CD4-positive, alpha-beta T cell treated with Interleukin-21 for 1 hour (primary cell): ENCODE measurements at regions not wholly inside any gene's neighbourhood (a gene's known extent, or its start where the extent isn't known, plus 50 kb on each side); places are given as distances from the start of the nearest gene placed in this dataset.

ENCODE experiments used
- DNase-seq: peaks from one replicate; pipeline ENCODE4 v3.0.0-alpha.2; 2020

DNA sequence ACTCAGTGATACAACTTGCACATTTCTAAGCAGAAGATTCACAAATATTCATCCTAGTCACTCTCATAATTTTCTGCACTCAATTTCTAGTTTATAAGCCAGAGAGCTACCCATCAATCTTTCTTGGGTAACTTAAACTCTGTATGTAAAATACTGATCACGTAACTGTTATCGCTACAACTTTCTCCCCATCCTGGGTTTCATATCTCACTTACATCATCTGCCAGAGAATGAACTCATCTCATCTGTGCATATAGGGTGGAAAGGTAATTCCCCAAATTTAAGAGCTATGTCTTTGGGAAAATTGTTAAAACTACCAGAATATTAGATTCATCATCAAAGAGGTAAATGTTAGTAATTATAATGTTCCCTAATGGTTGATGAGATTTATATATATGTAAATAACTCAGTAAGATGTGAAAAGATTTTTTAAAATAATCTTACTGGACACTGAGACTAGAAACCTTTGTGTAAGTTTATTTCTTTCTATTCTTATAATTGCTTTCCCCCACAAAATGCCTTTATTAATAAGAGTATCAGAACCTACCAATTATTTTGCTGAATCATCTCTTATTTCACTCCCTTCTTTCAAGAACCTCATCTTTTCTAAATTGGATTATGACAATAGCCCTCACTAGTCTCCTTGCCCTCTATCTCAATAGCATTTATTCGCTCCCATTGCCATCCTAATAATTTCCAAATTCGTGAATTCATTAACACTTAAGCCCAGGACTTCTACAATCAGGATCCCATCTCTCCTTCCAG is 729.0 kb downstream of the EPHA4 start:
- no peak for DNase-seq

DNA sequence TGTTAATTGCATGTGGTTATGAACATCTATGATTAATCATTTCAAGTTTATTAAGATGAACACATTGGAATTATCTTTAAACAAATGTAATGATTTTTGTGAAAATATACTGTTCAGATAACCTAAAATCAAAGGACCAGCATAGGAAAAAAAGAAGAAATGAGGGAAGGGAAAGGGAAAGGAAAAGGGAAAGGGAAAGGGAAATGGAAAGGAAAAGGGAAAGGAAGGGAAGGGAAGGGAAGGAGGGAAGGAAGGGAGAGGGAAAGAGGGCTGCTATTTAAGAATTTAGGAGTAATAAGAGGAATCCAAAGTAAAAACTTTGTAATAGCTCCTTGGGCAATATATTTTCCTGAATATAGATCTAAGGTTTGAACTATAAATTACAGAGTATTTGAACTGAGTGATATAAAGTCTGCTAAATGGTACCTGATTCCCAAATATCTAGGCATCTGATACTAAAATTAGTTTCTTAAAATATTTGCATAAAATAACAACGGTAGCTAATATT is 726.3 kb downstream of the EPHA4 start:
- DNase-seq = no peak

DNA sequence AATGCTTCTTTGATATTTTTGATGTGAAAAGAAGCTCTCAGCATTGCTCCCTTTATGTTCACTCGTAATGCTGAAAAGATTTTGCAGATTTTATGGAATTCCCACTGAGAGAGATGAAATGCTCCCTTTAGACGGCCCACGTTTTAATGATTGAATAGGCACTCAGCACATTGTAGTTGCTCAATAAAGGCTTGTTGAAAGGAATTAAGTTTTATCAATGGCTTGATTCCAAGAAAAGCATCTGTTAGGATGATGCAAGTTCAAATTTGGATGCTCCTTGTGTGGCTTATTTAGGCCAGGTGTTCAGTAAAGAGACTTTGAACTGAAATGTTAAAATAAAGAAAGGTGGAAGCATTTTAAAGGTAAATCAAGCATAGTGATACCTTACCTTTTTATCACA is 725.1 kb downstream of the EPHA4 start:
- DNase-seq = no peak

DNA sequence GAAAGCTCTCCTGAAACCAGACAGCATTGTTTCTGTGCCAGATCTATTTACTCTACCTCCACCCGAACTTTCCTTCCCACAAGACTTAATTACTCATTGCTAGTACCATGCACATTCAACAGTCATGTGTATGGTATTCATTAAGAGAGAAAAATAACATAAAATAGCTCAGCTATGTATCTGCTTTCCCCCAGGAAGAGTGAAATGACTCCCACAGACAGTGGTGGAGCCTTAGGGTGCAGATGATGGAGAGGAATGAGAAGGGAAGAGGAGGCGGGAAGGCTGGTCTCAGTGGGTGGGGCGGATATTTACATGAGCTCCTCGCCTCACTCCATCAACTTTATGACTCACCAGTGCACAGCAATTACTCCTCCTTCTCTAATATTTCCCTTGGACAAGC is 724.5 kb downstream of the EPHA4 start:
- no peak for DNase-seq

DNA sequence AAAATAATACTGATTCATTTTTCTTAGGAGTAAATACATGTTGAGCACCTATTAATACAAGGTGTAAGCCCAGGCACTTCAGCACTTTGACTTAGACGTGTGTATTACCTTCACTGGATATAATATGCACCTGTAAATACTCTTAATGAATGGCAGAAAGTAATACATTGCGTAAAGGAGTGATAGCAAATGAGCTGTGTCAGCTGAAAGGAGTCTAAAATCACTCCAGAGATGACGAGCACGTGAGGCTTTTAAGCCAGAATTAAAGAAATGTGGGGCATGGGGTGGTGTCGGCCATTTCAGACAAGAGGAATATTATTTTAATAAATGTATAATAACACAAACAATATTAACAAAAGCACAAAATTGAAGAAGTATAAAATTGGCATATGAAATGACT is 722.7 kb downstream of the EPHA4 start:
- no peak for DNase-seq

DNA sequence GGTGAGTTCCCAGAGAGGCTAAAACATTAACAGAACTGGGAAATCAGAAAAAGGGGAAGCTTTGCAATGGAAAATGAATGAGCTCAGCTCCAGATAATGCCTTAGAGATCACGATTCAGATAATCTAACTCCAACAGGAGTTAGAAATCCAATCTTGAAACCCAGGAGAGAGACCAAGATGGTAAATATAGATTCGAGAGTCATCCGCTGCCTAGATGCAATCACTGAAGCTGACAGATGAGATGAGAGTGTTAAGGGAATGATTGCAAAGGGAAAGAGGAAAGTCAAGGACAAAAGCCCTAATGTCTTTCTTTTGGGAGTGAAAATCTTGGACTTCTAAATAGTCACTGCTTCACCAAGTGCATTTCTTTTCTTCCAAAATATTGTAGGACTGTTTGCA is 722.0 kb downstream of the EPHA4 start:
- no peak for DNase-seq

DNA sequence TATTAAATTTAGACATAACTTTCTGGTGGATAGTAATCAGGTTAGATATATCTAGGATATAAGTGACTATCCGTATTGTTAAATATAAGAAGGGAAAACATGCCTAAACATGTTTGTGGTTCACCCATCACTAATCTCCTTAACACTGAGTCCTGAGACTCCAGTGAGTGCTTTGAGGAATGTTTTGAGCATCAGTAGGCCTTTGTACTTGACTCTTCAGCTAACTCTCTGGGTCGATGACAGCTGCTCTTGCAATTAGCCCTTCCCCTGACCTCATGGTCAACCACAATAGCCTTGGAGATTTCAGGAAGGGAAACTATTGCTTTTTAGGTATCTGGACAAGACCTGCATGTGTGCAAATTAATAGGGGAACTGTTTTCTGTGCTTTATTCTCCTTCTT is 716.8 kb downstream of the EPHA4 start:
- DNase-seq = no peak

DNA sequence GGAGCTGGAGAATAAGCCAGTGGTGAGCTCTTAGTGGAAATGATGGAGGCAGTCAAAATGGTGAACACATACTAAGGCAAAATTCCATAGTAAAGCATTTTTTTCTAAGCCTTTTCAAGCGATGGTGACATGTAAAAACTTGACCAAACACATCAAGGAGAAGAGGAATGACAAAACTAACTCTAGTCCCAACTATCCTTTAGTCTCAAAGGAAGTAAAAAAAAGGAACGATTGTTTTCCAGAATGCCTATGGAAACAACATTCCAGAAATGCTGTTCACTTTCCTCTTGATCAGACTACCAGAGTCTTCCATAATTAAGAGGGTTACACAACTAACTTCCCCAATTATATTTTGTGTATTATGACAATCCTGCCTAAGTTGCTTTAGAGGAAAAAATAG is 715.6 kb downstream of the EPHA4 start:
- no peak for DNase-seq

DNA sequence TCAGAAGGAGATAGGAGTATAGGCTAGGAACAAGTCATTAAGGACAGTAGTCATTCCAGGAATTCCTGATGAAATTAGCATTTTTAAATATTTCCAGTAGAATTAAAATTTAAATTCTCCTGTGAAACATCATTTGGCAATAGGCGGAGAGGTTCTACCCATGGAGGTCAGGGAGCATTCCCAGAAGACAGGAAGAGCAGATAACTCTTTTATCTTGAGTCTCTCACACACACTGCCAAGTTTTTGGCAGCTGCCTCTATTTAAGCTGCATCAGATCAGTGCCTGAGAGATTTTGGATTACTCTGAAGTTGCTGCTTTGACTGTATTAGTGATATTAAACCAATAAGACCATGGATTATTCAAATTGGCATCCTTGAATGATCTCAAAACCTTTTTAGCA is 714.7 kb downstream of the EPHA4 start:
- DNase-seq = no peak

DNA sequence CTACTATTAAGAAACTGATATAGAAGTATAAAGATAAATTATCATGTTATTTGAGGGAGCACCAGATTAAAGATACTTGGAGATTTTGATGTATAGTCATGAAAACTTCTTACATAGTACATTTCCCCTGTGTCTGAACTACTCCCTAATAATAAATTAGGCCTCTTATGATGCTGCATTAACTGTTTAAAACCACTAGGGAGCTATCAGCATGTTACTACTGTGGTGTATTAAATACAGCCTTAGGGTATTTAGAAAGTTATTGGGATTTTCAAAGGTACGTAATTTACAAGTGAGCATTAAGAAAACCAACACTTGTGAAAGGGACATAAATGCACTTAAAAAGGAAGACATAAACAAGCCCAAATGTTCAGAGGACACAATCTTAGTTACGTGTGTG is 714.0 kb downstream of the EPHA4 start:
- DNase-seq = no peak

DNA sequence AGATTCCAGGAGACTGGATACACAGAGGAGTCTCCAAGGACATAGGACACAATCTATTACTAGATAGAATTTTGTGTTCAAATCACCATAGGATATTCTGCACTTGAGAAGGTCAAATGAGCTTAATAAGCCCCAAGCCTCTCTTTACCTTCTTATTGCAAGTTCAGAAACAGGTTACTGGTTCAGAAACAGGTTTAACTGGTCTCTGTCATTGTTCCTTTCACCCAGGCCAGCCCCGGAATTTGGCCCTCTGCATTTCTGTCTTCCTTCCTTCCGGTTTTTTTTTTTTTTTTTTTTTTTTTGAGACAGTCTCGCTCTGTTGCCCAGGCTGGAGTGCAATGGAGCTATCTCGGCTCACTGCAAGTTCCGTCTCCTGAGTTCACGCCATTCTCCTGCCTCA is 700.2 kb downstream of the EPHA4 start:
- DNase-seq = no peak

DNA sequence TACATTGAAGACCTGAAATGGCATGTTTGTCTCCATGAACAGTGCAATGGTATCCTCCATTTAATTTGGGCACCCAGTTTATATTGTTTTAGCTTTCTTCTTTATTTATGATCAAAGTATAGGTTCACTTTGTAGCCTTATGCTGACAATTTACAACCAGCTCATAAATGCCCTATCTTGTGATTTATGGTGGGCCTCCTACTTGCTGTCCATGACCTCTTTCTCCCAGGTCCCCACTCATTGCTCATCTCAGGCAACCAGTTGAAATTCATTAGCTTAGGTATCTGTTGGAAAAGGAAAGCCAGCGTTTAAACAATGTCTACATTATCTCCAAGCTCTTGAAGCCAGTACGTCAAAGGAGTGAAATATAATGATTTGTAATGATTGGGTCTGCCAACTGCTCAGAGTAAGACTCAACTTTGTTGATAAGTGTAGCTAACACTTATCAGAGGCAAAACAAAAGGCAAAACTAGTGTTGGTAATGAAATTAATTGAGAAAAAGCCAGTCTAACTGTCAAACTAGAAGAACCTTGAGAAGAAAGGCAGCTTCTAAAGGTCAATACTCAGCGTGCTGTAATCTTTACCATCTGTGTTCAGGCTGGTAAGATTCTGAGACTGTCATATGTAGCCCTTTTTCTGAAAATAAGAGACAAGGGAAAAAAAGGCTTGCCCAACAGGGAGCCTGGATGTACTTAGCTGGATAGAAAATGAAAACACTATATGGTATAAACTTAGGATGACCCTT is 695.9 kb downstream of the EPHA4 start:
- no peak for DNase-seq

DNA sequence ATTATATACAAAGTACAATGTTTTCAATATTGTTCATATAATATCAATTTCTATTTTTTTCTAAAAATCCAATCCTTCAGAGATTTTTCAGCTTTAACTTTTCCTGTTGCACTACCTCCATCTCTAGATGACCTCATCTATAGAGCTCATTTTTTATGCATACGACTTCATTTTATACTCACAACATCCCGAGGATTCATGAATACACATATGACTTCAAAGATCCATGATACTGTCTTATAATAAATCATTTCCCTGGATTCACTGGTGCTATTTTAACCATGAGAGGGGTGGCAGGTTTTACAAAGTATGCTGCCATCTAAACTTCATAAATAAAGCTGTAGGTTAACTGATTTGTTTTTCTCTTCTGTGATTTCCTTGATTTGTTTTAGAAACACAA is 694.6 kb downstream of the EPHA4 start:
- no peak for DNase-seq

DNA sequence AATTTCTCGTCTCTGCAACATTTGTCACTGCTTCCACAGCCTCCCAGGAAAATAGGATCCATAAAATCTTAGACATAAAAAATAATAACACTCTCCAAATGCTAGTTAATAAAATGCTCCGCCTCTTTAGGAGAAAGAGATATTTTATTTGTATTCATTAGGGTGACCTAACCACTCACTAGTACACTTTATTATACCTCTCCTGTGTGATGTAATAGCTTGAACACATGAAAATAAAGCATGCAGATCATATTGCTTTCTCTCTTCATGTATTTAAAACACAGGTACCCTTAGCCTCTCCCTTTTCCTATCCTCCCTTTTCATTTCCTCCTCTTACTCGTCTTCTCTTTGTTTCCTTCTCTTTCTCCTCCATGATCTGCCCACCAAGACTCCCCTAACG is 694.2 kb downstream of the EPHA4 start:
- no peak for DNase-seq

DNA sequence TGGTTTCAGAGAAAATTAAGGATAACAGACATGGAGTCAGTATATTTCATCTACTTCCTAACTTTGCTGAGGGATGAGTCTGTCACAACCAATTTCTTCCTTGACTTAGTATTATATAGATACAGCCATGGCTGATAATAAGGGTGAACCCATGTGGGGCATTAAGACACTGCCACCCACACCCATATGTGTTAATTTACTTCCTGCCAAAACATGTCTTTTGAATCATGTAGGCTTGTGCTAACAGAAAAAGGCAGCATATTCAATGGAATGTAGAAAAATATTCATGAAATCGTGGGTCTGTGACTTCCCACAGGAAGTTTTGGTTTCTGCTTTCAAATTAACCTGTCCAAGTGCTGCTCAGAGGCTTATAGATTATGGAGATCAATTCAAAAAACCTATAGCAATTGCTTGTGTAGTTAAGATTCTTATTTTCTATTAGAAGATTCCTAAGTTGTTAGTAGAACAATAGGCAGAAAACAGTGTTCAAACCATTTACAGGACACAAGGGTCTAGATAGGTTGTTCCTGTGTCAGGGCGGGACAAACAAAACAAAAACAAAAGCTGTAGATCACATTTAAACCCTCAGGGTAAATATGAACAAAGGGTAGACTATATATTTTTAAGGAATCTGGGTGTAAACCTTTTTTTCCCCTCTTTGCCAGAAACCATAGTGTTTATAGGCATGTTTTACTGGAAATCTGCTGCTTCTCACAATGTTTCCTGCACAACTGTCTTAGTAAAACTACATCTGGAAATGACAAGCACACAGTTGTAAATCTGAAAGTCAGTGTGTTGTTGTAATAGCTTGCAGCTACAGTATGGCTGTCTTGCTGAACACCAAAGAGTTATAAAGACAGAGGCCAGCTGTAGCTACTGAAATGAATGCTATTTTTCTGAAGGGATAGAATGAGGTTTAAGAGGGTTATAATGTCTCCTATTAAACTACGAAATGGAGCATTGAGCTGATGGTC is 691.2 kb downstream of the EPHA4 start:
- no peak for DNase-seq

DNA sequence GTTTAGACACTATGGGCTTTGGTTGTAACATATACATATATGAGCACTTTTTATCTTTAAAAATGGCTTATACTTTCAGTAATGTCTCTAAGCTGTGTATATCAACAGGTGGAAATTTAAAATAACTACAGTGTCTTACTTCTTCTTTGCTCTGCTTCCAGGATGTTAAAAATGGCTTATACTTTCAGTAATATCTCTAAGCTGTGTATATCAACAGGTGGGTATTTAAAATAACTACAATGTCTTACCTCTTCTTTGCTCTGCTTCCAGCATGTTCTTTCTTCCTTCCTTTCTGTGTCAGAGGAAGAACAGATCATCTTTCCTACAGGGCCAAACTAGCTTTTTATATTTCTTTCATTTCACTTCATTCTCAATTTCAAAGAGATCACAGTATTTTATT is 689.6 kb downstream of the EPHA4 start:
- no peak for DNase-seq

DNA sequence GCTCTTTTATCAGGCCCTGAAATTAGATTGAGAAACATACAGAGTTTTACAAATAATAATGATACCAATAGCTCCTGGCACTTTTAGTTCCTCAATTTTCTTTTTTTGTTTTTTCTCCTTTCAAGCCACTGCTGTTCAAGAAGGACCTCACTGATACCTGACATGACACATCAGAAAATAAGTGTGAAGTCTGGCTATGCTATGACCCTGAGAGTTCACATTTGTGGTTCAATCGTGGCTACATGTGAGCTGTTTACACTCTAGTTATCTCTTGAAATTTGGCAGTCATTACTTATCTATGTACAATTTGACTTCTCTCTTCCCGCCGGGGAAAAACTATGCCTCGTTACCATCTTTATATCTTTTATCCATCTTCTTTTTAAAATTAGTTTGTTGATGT is 686.5 kb downstream of the EPHA4 start:
- DNase-seq = no peak

DNA sequence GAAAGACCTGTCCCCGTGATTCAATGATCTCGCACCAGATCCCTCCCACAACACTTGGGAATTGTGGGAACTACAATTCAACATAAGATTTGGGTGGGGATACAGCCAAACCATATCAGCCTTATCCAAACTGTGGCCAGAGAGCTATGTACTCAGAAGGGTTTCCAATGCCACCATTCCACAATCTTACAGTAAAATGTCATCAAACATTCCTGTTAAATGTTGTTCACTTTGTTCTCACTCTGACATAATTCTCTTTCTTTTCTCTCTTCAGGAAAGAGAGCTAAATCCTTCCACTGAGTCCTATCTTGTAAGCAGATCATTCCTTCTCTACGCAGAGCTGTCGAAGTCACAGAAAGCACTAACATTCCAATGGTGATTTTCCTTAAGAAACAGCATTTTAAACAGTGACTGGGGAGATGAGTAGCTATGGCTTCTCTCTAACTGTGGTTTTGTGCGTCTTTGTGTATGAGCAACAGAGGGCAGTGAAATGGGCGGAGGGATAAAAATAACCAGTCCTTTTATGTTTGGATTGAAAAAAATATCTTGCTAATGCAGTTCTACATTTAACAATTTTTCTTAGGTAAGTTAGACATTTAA is 684.7 kb downstream of the EPHA4 start:
- no peak for DNase-seq

DNA sequence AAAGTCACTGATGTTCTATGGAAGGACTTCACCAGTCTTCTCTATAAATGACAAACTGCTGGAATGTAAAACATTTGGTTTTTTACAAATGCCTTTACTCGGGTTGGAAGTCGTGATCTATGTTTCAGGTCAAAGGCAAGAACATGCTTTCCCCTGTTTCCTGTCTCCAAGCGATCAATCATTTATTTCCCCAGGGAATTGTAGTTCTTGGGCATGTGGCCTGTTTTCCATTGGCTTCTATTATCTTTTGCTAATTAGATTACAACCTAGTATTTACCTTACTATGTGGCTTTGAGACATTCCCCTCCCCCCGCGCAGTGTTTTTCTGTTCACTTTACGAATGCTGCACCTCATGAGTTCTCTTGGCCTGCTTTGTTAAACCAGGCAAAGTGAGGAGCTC is 684.2 kb downstream of the EPHA4 start:
- DNase-seq = no peak

DNA sequence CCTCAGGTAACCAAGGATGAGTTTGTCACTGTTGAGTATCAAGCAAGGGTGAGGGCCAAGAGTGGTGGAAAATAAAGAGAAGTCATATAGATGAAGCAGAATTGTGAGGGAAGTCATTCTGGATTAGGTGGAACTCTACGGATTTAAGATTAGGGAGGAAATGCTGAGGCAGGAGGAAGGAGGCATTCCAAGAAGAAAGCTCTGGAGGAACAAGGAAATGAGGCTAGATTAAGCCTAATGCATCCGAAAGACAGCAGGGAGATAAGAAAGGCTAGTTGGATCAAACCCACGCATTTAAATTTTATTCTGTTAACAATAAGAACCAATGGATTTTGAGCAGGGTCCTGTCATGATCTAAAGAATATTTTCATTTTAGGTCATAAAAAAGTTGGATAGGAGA is 681.2 kb downstream of the EPHA4 start:
- DNase-seq = no peak

DNA sequence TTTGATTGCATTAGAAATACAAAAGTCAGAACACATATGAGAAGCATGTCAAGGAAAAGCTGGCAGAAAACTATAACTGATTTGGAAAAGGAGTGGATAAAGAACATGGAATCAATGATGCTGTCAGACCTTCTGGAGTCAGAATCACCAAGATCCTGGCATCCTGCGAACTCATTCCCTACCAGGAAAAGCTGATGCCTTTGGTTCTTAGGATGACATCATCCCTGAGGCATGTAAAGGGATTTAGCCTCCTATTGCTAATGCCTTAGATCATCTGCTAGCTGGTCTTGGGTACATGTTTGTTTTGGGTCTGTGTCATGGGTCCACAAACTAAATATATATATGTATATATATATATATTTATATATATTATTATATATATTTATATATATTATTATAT is 680.7 kb downstream of the EPHA4 start:
- no peak for DNase-seq

DNA sequence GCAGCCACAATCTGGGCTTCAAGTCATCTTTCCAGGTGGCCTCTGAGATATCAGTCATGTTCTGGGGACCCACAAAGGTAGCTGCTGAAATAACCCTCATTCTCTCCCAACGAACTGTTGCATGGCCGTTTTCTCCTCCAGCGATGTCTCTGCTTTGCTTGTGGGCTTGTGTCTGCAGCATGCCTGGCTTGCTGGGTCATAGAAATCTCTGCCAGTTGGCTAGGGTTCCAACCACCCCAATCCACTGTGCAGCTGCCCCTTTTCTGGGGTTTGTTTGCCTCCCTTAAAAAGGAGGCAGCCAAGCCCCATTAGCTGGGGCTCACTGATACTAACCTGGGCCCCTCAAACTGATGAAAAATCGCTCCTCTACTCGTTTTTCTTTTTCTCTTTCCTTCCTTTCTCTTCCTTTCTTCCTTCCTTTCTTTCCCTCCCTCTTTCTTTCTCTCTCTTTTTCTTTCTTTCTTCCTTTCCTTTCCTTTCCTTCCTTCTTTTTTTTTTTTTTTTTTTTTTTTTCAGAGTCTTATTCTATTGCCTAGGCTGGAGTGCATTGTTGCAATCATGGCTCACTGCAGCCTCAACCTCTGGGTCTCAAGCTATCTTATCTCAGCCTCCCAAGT is 680.0 kb downstream of the EPHA4 start:
- no peak for DNase-seq
